Retinal pigment epithelial cell (primary cell): ENCODE measurements at regions not wholly inside any gene's neighbourhood (a gene's known extent, or its start where the extent isn't known, plus 50 kb on each side); places are given as distances from the start of the nearest gene placed in this dataset.

Experiments
- DNase-seq: peaks from one replicate; pipeline ENCODE4 v3.0.0-alpha.2; 2010; ENCODE audit warnings: low read depth
- H3K4me3 ChIP-seq: 2 replicates; pipeline ENCODE4 v1.5.1; 2011; ENCODE audit warnings: mild to moderate bottlenecking, low read length, control low read depth, moderate library complexity
- CTCF ChIP-seq: conservative IDR thresholded peaks from 2 replicates; pipeline ENCODE4 v1.5.1; 2011; ENCODE audit warnings: low read depth, low read length, control low read depth, inconsistent platforms

GRCh38 chr3:68468695-68469375 lies 463.5 kb downstream of the TAFA4 start:
- no peak for TF ChIP-seq CTCF
- H3K4me3 ChIP-seq = no peak overlapping the region
- DNase-seq = no peak

DNA sequence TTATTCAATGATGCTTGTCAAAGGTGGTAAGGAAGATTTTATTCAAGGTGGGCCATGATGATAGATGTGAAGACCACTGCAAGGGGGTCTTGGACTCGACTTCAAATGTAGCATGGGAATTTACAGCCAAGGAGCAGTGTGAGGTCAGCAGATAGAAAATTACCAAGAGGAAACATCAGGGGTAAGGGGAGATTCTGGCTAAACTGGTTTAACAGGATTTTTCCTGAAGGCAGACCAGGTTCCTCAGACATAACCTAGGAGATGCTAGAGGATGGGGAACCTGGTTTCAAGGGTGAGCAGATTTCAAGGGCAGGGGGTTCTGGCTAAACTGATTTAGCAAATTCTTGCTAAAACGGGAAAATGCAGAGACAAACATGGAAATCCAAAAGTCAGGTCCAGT lies 464.9 kb downstream of the TAFA4 start:
- no peak for DNase-seq
- no peak overlapping the region for H3K4me3 ChIP-seq
- TF ChIP-seq CTCF = no peak

GRCh38 chr3:68458581-68458980 lies 473.8 kb downstream of the TAFA4 start:
- no peak for TF ChIP-seq CTCF
- DNase-seq = no peak
- H3K4me3 ChIP-seq = no peak overlapping the region

- no peak overlapping the region for H3K4me3 ChIP-seq
- TF ChIP-seq CTCF = no peak
- DNase-seq = no peak
Measured at GRCh38 chr3:68448510-68449383, 483.6 kb downstream of the TAFA4 start.

- no peak for DNase-seq
- no peak for TF ChIP-seq CTCF
- H3K4me3 ChIP-seq = no peak overlapping the region
Measured at GRCh38 chr3:68447885-68448284, 484.5 kb downstream of the TAFA4 start.

DNA sequence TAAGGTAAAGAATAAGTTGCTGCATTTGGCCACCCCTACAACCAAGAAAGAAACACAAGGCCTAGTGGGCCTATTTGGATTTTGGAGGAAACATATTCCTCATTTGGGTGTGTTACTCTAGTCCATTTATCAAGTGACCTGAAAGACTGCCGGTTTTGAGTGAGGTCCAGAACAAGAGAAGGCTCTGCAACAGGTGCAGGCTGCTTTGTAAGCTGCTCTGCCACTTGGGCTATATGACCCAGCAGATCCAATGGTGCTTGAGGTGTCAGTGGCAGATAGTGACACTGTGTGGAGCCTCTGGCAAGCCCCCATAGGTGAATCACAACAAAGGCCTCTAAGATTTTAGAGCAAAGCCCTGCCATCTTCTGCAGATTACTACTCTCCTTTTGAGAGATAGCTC lies 491.3 kb downstream of the TAFA4 start:
- no peak for DNase-seq
- TF ChIP-seq CTCF = no peak
- H3K4me3 ChIP-seq = no peak overlapping the region
